DND-41 (cell line): ENCODE measurements at regions not wholly inside any gene's neighbourhood (a gene's known extent, or its start where the extent isn't known, plus 50 kb on each side); places are given as distances from the start of the nearest gene placed in this dataset.

Source experiments
- CTCF ChIP-seq: IDR thresholded peaks from 2 replicates; pipeline ENCODE4 v1.5.1; 2012; ENCODE audit warnings: borderline replicate concordance, low read length, moderate library complexity, mild to moderate bottlenecking; ENCODE audit not compliant: poor library complexity, severe bottlenecking; ENCODE audit errors: extremely low read depth
- EZH2 ChIP-seq: IDR thresholded peaks from 3 replicates; pipeline ENCODE4 v1.6.1; 2012; ENCODE audit warnings: borderline replicate concordance, low read depth, mild to moderate bottlenecking, moderate library complexity, low read length, inconsistent platforms; ENCODE audit not compliant: severe bottlenecking

GRCh38 chr13:107296804-107297203, 728.9 kb upstream of the ARGLU1 start:
- TF ChIP-seq CTCF (no peak), EZH2 (no peak)
